Trophoblast cell (in vitro differentiated cells and primary cell): ENCODE measurements at regions not wholly inside any gene's neighbourhood (a gene's known extent, or its start where the extent isn't known, plus 50 kb on each side); places are given as distances from the start of the nearest gene placed in this dataset.

Source experiments
- DNase-seq, 2 donors: peaks; one replicate each; pipeline ENCODE4 v3.0.0-alpha.2; 2016
- H2AFZ ChIP-seq: 2 replicates; pipeline ENCODE4 v1.6.1; 2013; ENCODE audit warnings: low read length, moderate library complexity, mild to moderate bottlenecking; ENCODE audit not compliant: insufficient read depth, poor library complexity
- H2AK5ac ChIP-seq: 2 replicates; pipeline ENCODE4 v1.6.1; 2013; ENCODE audit warnings: mild to moderate bottlenecking, low read length
- H2BK120ac ChIP-seq: 2 replicates; pipeline ENCODE4 v1.6.1; 2013; ENCODE audit warnings: low read length, mild to moderate bottlenecking, moderate library complexity; ENCODE audit not compliant: insufficient read depth, poor library complexity
- H2BK12ac ChIP-seq: 2 replicates; pipeline ENCODE4 v1.6.1; 2013; ENCODE audit warnings: mild to moderate bottlenecking, low read length, moderate library complexity
- H2BK5ac ChIP-seq: 2 replicates; pipeline ENCODE4 v1.6.1; 2013; ENCODE audit warnings: low read length, low read depth, moderate library complexity, mild to moderate bottlenecking; ENCODE audit not compliant: poor library complexity
- H3K14ac ChIP-seq: 2 replicates; pipeline ENCODE4 v1.6.1; 2013; ENCODE audit warnings: mild to moderate bottlenecking, low read length
- H3K18ac ChIP-seq: 2 replicates; pipeline ENCODE4 v1.6.1; 2013; ENCODE audit warnings: mild to moderate bottlenecking, low read length
- H3K23ac ChIP-seq: 2 replicates; pipeline ENCODE4 v1.6.1; 2013; ENCODE audit warnings: low read length
- H3K27ac ChIP-seq: 2 replicates; pipeline ENCODE4 v1.5.1; 2013; ENCODE audit warnings: low read depth, mild to moderate bottlenecking, inconsistent platforms, low read length, moderate library complexity
- H3K27me3 ChIP-seq: 2 replicates; pipeline ENCODE4 v1.6.1; 2013; ENCODE audit warnings: inconsistent platforms, mild to moderate bottlenecking, low read length, moderate library complexity; ENCODE audit not compliant: insufficient read depth
- H3K36me3 ChIP-seq, 2 experiments: 1 replicate in 1 of 2; 2 replicates in 1 of 2; pipeline ENCODE4 v1.6.1; 2013; ENCODE audit warnings: low read length in 2 of 2, mild to moderate bottlenecking in 2 of 2, moderate library complexity in 1 of 2; ENCODE audit not compliant: insufficient read depth in 2 of 2, control insufficient read depth in 1 of 2
- H3K4ac ChIP-seq: 2 replicates; pipeline ENCODE4 v1.6.1; 2013; ENCODE audit warnings: low read depth, mild to moderate bottlenecking, low read length, moderate library complexity
- H3K4me1 ChIP-seq, 2 experiments: 1 replicate in 1 of 2; 2 replicates in 1 of 2; pipeline ENCODE4 v1.6.1; 2013; ENCODE audit warnings: low read length in 2 of 2, mild to moderate bottlenecking in 2 of 2, moderate library complexity in 1 of 2; ENCODE audit not compliant: insufficient read depth in 2 of 2, control insufficient read depth in 1 of 2
- H3K4me2 ChIP-seq: 2 replicates; pipeline ENCODE4 v1.6.1; 2013; ENCODE audit warnings: inconsistent platforms, mild to moderate bottlenecking, low read length, moderate library complexity
- H3K4me3 ChIP-seq: 2 replicates; pipeline ENCODE4 v1.5.1; 2013; ENCODE audit warnings: mild to moderate bottlenecking, low read depth, low read length, inconsistent platforms
- H3K79me1 ChIP-seq: one replicate; pipeline ENCODE4 v1.6.1; 2013; ENCODE audit warnings: low read length
- H3K79me2 ChIP-seq: 2 replicates; pipeline ENCODE4 v1.6.1; 2013; ENCODE audit warnings: low read length, mild to moderate bottlenecking; ENCODE audit not compliant: control insufficient read depth, insufficient read depth, poor library complexity
- H3K9ac ChIP-seq: 2 replicates; pipeline ENCODE4 v1.6.1; 2013; ENCODE audit warnings: mild to moderate bottlenecking, low read length
- H3K9me3 ChIP-seq: 2 replicates; pipeline ENCODE4 v1.6.1; 2013; ENCODE audit warnings: low read depth, mild to moderate bottlenecking, control low read depth, inconsistent platforms, low read length; ENCODE audit not compliant: insufficient read depth
- H4K12ac ChIP-seq: 2 replicates; pipeline ENCODE4 v1.6.1; 2013; ENCODE audit warnings: low read depth, mild to moderate bottlenecking, low read length, moderate library complexity
- H4K8ac ChIP-seq: 2 replicates; pipeline ENCODE4 v1.6.1; 2013; ENCODE audit warnings: low read depth, mild to moderate bottlenecking, low read length, moderate library complexity
- H4K91ac ChIP-seq: one replicate; pipeline ENCODE4 v1.6.1; 2013; ENCODE audit warnings: low read depth, mild to moderate bottlenecking, low read length, moderate library complexity
- WGBS: extraction: QIAGEN DNeasy Blood & Tissue Kit; methylation state at CpG from one replicate; pipeline ENCODE4 v1.1.7; 2013; ENCODE audit warnings: missing lambda C conversion rate; ENCODE audit not compliant: insufficient read length, insufficient coverage; ENCODE audit errors: extremely low coverage; 5-methylcytosine and 5-hydroxymethylcytosine counted together

- H3K79me1 ChIP-seq, result no peaks in the 10 kb centered on the region
- no peak for DNase-seq
- H2BK120ac ChIP-seq, result no peak overlapping the region
- H2AK5ac ChIP-seq, result no peak overlapping the region
- no peaks in the 10 kb centered on the region for H3K79me2 ChIP-seq
- no peak overlapping the region for H4K12ac ChIP-seq
- no peak overlapping the region for H4K8ac ChIP-seq
- H3K4me2 ChIP-seq, result no peak overlapping the region
- no peak overlapping the region for H3K4me3 ChIP-seq
- H4K91ac ChIP-seq, result no peak overlapping the region
- H2AFZ ChIP-seq, result no peak overlapping the region
- no peaks in the 10 kb centered on the region for H3K36me3 ChIP-seq
- no peak overlapping the region for H3K27ac ChIP-seq
- no peak overlapping the region for H3K14ac ChIP-seq
- whole genome bisulfite sequencing, result no CpG with 5 or more reads among the region's 2 CpGs
- H3K23ac ChIP-seq, result no peak overlapping the region
- H3K9me3 ChIP-seq, result no peaks in the 10 kb centered on the region
- H3K4me1 ChIP-seq, result no peaks in the 10 kb centered on the region
- no peaks in the 10 kb centered on the region for H3K27me3 ChIP-seq
- no peak overlapping the region for H2BK5ac ChIP-seq
- H3K9ac ChIP-seq, result no peak overlapping the region
- no peak overlapping the region for H3K18ac ChIP-seq
- no peak overlapping the region for H2BK12ac ChIP-seq
- no peak overlapping the region for H3K4ac ChIP-seq
Measured at GRCh38 chr7:13829231-13829630, 160.2 kb downstream of the ETV1 start.

GRCh38 chr7:13829914-13830900 lies 159.3 kb downstream of the ETV1 start:
- Histone ChIP-seq H3K27ac (no peak overlapping the region), H2BK120ac (no peak overlapping the region), H3K9ac (no peak overlapping the region), H3K14ac (no peak overlapping the region), H3K4ac (no peak overlapping the region), H2BK5ac (no peak overlapping the region), H2AFZ (no peak overlapping the region), H2BK12ac (no peak overlapping the region), H3K79me1 (no peaks in the 10 kb centered on the region), H4K12ac (no peak overlapping the region), H3K27me3 (no peaks in the 10 kb centered on the region), H3K18ac (no peak overlapping the region), H3K36me3 (no peaks in the 10 kb centered on the region), H3K4me3 (no peak overlapping the region), H4K91ac (no peak overlapping the region), H3K4me2 (no peak overlapping the region), H3K9me3 (no peaks in the 10 kb centered on the region), H2AK5ac (no peak overlapping the region), H4K8ac (no peak overlapping the region), H3K4me1 (no peaks in the 10 kb centered on the region), H3K79me2 (no peaks in the 10 kb centered on the region), H3K23ac (no peak overlapping the region)
- WGBS, result no CpG with 5 or more reads among the region's 6 CpGs
- DNase-seq, result no peak

GRCh38 chr7:13832346-13832745 lies 157.1 kb downstream of the ETV1 start:
- no peak overlapping the region for H3K4ac ChIP-seq
- H3K79me2 ChIP-seq, result no peaks in the 10 kb centered on the region
- no peak overlapping the region for H3K14ac ChIP-seq
- no peak overlapping the region for H3K4me3 ChIP-seq
- H3K23ac ChIP-seq, result no peak overlapping the region
- DNase-seq, result no peak
- H4K91ac ChIP-seq, result no peak overlapping the region
- no peak overlapping the region for H4K12ac ChIP-seq
- H3K9me3 ChIP-seq, result no peaks in the 10 kb centered on the region
- no peaks in the 10 kb centered on the region for H3K36me3 ChIP-seq
- no peak overlapping the region for H2BK120ac ChIP-seq
- H2AK5ac ChIP-seq, result no peak overlapping the region
- H2BK5ac ChIP-seq, result no peak overlapping the region
- H3K9ac ChIP-seq, result no peak overlapping the region
- no peak overlapping the region for H3K27ac ChIP-seq
- no peak overlapping the region for H3K18ac ChIP-seq
- no peak overlapping the region for H3K4me2 ChIP-seq
- H3K27me3 ChIP-seq, result no peaks in the 10 kb centered on the region
- no peak overlapping the region for H2BK12ac ChIP-seq
- no peak overlapping the region for H4K8ac ChIP-seq
- no peak overlapping the region for H2AFZ ChIP-seq
- no peaks in the 10 kb centered on the region for H3K4me1 ChIP-seq
- no peaks in the 10 kb centered on the region for H3K79me1 ChIP-seq

GRCh38 chr7:13834328-13834761 lies 155.1 kb downstream of the ETV1 start:
- H3K27me3 ChIP-seq, result no peaks in the 10 kb centered on the region
- no peak overlapping the region for H4K91ac ChIP-seq
- H3K4me3 ChIP-seq, result no peak overlapping the region
- no peak overlapping the region for H3K4ac ChIP-seq
- no peak overlapping the region for H2AK5ac ChIP-seq
- H3K27ac ChIP-seq, result no peak overlapping the region
- H3K79me2 ChIP-seq, result no peaks in the 10 kb centered on the region
- no peak overlapping the region for H3K23ac ChIP-seq
- no peak overlapping the region for H2BK5ac ChIP-seq
- no peaks in the 10 kb centered on the region for H3K9me3 ChIP-seq
- DNase-seq, result no peak
- H4K12ac ChIP-seq, result no peak overlapping the region
- H3K4me1 ChIP-seq, result no peaks in the 10 kb centered on the region
- no peak overlapping the region for H2BK12ac ChIP-seq
- no peak overlapping the region for H3K18ac ChIP-seq
- no peak overlapping the region for H2BK120ac ChIP-seq
- no peaks in the 10 kb centered on the region for H3K79me1 ChIP-seq
- no peaks in the 10 kb centered on the region for H3K36me3 ChIP-seq
- WGBS, result no CpG with 5 or more reads among the region's 6 CpGs
- H4K8ac ChIP-seq, result no peak overlapping the region
- H3K4me2 ChIP-seq, result peak overlapping the region; percentile 9
- H3K14ac ChIP-seq, result no peak overlapping the region
- H2AFZ ChIP-seq, result no peak overlapping the region
- no peak overlapping the region for H3K9ac ChIP-seq
